KMS-11 (cell line): ENCODE measurements at regions not wholly inside any gene's neighbourhood (a gene's known extent, or its start where the extent isn't known, plus 50 kb on each side); places are given as distances from the start of the nearest gene placed in this dataset.

ENCODE experiments used
- H2AFZ ChIP-seq: fragments of 200-600 bp; sonication (generic); 2 replicates; pipeline ENCODE4 v1.6.1; 2016; ENCODE audit warnings: antibody characterized with exemption, mixed run types, low read depth
- H3K27ac ChIP-seq: fragments of 200-600 bp; sonication (generic); 2 replicates; pipeline ENCODE4 v1.6.1; 2016; ENCODE audit warnings: mild to moderate bottlenecking, mixed run types
- H3K27me3 ChIP-seq: fragments of 200-600 bp; sonication (generic); 2 replicates; pipeline ENCODE4 v1.6.1; 2017; ENCODE audit warnings: mild to moderate bottlenecking, low read depth, mixed run types, moderate library complexity; ENCODE audit not compliant: insufficient read depth
- H3K36me3 ChIP-seq: fragments of 200-600 bp; sonication (generic); 2 replicates; pipeline ENCODE4 v1.6.1; 2017; ENCODE audit warnings: mild to moderate bottlenecking, mixed run types; ENCODE audit not compliant: insufficient read depth
- H3K4me1 ChIP-seq: fragments of 200-600 bp; sonication (generic); 2 replicates; pipeline ENCODE4 v1.6.1; 2016; ENCODE audit warnings: mild to moderate bottlenecking, low read depth, mixed run types; ENCODE audit not compliant: poor library complexity, severe bottlenecking
- H3K4me2 ChIP-seq: fragments of 200-600 bp; sonication (generic); 2 replicates; pipeline ENCODE4 v1.7.0; 2016; ENCODE audit warnings: mild to moderate bottlenecking, mixed run types
- H3K4me3 ChIP-seq: fragments of 200-600 bp; sonication (generic); IDR thresholded peaks from 2 replicates; pipeline ENCODE4 v1.6.1; 2017; ENCODE audit warnings: low read depth, low read length, mixed read lengths; ENCODE audit not compliant: insufficient read depth
- H3K79me2 ChIP-seq: fragments of 200-600 bp; sonication (generic); 2 replicates; pipeline ENCODE4 v1.6.1; 2016; ENCODE audit warnings: low read depth, mixed run types; ENCODE audit not compliant: insufficient read depth
- H3K9ac ChIP-seq: fragments of 200-600 bp; sonication (generic); 2 replicates; pipeline ENCODE4 v1.6.1; 2016; ENCODE audit warnings: mild to moderate bottlenecking, mixed run types
- H4K20me1 ChIP-seq: fragments of 200-600 bp; sonication (generic); 2 replicates; pipeline ENCODE4 v1.6.1; 2016; ENCODE audit warnings: mild to moderate bottlenecking, mixed run types; ENCODE audit not compliant: insufficient read depth
- TF ChIP-seq, protein P1 (sequence below): fragments of 200-600 bp; sonication (generic); conservative IDR thresholded peaks from 2 replicates; pipeline ENCODE4 v1.6.1; 2017; ENCODE audit warnings: low read depth, mild to moderate bottlenecking, antibody characterized with exemption, low read length, moderate library complexity, mixed read lengths

DNA sequence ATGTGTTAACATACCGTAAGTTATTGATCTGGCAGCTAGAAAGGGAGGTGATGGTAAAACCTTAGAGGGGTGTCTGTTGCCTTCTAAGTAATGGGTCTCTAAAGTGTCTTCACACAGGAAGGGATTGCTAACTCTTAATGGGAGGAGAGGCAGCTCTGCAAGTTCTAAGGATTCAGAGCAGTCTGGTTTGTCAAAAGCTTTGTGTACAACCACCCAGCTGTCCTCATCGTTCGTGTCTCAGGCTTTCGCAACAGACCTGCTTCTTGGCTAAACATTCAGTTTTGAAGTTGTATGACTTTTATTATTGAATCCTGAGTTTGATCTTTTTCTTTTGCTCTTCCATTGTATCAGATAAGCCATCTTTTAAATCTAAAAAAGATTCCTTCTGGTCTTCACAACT is 404.9 kb downstream of the SQOR start:
- Histone ChIP-seq H3K4me3 (no peak overlapping the region), H3K79me2 (no peaks in the 10 kb centered on the region), H3K9ac (no peak overlapping the region), H3K36me3 (no peaks in the 10 kb centered on the region), H3K4me1 (no peaks in the 10 kb centered on the region), H3K27me3 (no peaks in the 10 kb centered on the region), H3K27ac (no peak overlapping the region), H2AFZ (no peak overlapping the region), H3K4me2 (no peak overlapping the region), H4K20me1 (no peaks in the 10 kb centered on the region)
- TF ChIP-seq, protein P1, sequence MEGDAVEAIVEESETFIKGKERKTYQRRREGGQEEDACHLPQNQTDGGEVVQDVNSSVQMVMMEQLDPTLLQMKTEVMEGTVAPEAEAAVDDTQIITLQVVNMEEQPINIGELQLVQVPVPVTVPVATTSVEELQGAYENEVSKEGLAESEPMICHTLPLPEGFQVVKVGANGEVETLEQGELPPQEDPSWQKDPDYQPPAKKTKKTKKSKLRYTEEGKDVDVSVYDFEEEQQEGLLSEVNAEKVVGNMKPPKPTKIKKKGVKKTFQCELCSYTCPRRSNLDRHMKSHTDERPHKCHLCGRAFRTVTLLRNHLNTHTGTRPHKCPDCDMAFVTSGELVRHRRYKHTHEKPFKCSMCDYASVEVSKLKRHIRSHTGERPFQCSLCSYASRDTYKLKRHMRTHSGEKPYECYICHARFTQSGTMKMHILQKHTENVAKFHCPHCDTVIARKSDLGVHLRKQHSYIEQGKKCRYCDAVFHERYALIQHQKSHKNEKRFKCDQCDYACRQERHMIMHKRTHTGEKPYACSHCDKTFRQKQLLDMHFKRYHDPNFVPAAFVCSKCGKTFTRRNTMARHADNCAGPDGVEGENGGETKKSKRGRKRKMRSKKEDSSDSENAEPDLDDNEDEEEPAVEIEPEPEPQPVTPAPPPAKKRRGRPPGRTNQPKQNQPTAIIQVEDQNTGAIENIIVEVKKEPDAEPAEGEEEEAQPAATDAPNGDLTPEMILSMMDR, result no peak

DNA sequence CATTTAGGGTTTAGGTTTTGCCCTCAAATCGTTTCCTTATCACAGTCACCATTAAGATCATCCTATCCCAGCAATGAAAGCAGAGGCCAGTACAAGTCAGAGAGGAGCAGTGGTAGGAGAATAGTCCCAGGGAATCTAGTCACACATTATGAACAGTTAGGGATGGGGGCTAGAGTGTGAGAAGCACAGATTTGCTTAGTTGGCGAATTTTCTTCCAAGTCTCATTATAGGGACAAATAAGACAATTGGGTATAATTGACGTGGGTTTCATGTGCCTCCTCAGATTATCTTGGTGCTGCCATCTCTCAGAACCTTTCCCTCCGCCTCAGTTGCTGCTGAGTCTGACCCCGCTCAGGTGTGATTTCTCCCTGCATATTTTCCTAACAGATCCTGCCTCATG is 407.1 kb downstream of the SQOR start:
- no peak overlapping the region for H2AFZ ChIP-seq
- H3K79me2 ChIP-seq, result no peaks in the 10 kb centered on the region
- no peaks in the 10 kb centered on the region for H4K20me1 ChIP-seq
- H3K4me1 ChIP-seq, result no peaks in the 10 kb centered on the region
- no peak overlapping the region for H3K4me3 ChIP-seq
- H3K27me3 ChIP-seq, result no peaks in the 10 kb centered on the region
- no peak overlapping the region for H3K27ac ChIP-seq
- H3K9ac ChIP-seq, result no peak overlapping the region
- no peaks in the 10 kb centered on the region for H3K36me3 ChIP-seq
- no peak overlapping the region for H3K4me2 ChIP-seq
- TF ChIP-seq, protein P1, result no peak

DNA sequence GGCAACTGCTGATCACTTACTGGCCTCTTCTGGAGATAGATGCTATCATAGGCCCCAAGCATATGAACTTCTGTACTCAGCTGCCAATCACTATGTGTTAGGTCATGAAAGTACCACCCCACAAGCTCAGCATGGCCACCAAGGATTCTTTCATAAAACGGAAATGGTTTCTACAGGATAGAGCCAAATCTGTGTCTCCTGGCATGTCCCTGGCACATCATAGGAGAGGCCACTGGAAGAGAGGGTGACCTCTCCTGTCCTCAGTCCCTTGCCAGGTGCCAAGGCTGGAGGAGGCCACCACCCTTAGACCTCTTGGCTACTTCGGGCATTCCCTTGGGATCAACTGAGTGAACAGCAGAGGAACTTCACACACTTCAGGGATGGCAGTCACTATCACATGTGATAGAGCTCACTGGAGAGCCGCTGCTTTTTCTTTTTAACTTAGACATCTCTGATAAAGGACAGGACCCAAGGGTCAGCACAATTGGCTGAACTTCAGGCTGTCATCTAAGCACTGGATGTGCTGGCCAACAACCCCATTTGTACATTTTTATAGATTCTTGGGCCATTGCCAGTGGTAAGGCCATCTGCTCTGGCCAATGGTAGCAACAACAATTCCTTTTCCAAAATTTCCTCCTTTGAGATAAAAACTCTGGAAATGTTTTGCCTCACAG is 425.2 kb downstream of the SQOR start:
- Histone ChIP-seq H3K36me3 (no peaks in the 10 kb centered on the region), H3K9ac (no peak overlapping the region), H3K27me3 (no peaks in the 10 kb centered on the region), H3K4me1 (no peaks in the 10 kb centered on the region), H3K79me2 (no peaks in the 10 kb centered on the region), H3K4me3 (no peak overlapping the region), H2AFZ (no peak overlapping the region), H3K27ac (no peak overlapping the region), H3K4me2 (no peak overlapping the region), H4K20me1 (no peaks in the 10 kb centered on the region)
- TF ChIP-seq, protein P1, result no peak

DNA sequence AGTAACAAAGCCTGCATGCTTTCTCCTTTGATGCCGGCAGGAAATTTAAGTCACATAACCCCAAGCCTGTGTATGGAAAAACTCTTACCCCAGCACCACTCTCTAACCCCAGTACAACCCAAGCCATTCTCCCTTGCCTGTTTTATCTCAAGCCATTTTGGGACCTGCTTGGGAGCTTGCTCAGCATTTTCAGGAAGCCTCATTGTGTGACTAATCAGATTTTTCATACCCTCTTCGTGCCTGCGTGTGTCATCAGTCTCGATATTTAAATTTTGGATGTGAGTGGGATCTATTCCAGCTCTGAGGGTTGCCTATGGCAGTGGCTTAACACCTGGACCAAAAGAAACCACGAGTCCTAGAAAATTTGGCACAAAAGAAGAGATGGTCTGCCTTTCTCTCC is 426.2 kb downstream of the SQOR start:
- TF ChIP-seq, protein P1, result no peak
- no peak overlapping the region for H3K4me2 ChIP-seq

More for the DNA sequence above, 426.2 kb downstream of the SQOR start:
- Histone ChIP-seq H3K79me2 (no peaks in the 10 kb centered on the region), H4K20me1 (no peaks in the 10 kb centered on the region), H2AFZ (no peak overlapping the region), H3K27me3 (no peaks in the 10 kb centered on the region), H3K9ac (no peak overlapping the region), H3K27ac (no peak overlapping the region), H3K4me1 (no peaks in the 10 kb centered on the region), H3K4me3 (no peak overlapping the region), H3K36me3 (no peaks in the 10 kb centered on the region)
